ENCODE measurements at regions not wholly inside any gene's neighbourhood (a gene's known extent, or its start where the extent isn't known, plus 50 kb on each side); places are given as distances from the start of the nearest gene placed in this dataset.
"Not testable (repeated sequence)": the region's sequence is repeated elsewhere in the genome, so short reads cannot be mapped to it uniquely, and the experiment has no call there.

DNA sequence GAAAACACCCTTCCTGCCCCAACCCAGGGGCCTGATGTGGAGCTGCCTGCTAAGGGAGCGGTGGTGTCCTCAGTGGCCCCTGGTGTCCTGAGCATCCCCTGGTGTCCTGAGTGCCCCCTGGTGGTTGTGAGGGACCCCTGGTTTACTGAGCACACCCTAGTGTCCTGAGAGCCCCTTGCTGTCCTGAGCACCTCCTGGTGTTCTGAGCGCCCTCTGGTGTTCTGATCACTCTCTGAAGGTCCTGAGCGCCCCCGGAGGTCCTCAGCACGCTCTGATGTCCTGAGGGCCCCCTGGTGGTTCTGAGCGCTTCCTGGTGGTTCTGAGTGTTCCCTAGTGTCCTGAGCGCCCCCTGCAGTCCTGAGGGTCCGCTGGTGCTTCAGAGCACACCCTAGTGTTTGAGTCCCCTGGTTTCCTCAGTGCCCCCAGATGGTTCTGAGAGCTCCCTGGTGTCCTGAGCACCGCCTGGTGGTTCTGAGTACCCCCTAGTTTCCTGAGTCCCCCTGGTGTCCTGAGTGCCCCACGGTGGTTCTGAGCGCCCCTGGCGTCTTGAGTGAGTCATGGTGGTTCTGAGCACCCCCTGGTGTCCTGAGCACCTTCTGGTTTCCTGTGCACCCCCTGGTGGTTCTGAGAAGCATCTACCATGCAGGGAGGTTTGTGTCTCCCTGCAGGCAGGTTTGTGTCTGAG lies 1004.2 kb downstream of the TMEM121 start:
- DNase-seq, result no peak

DNA sequence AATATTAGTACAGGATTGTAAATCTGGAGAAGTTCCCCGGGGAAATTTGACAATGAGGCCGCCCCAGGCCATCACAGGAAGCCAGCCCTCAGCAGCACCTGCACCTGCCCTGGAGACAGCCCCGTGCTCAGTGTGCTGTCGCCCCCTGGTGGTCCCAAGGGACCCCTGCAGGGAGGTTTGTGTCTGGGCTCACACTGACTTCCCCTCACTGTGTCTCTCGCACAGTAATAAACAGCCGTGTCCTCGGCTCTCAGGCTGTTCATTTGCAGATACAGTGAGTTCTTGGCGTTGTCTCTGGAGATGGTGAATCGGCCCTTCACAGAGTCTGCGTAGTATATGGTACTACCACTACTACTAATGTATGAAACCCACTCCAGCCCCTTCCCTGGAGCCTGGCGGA lies 1011.2 kb downstream of the TMEM121 start:
- DNase-seq, result not testable (repeated sequence)

DNA sequence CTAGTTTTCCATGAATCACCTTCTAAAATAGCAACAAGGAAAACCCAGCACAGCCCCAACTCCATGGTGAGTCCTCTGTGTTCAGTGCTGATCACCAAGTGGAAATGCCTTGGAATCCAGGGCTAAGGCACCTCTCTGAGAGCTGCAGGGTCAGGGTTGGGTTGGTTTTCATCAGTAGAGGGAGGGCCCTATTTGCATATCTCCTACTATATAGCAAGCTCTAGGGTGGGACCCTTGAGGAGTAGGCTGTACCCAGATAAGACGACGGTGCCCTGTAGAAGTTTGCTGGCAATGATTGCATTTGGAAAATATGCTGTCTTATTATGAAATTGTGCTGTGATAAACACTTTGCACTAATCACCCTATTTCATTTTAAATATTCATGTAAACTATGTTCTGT lies 1011.8 kb downstream of the TMEM121 start:
- no peak for DNase-seq

DNA sequence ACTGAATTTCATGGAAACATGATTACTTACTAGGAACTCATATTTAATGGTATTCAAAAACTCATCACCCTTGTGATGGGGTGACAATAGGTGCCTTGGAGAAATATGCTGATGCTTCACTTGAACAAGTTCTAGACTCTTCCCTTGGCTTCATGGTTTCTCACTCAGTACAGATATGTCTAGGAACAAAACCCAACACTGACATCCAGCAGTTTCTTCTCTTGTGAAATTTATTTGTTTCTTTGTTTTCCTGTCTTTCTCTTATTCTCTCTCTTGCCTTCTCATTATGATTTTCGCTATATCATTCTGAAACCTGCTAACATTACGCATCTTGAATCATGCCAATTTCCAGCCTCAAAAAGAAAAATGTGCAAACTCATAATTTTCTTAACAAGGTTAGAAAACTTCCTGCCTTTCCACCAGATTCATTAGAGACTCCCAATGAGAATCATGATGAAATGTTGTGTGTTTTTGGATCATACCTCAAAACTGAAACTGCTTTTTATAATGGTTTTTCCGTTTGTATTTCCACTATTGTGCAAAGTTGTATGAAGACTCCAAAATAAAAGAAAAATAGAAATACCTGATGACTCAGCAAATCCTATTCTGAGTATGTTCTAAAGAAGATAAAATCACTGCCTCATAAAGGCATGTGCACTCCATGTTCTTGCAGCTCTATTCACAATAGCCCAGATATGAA lies 1021.5 kb downstream of the TMEM121 start:
- no peak for DNase-seq

DNA sequence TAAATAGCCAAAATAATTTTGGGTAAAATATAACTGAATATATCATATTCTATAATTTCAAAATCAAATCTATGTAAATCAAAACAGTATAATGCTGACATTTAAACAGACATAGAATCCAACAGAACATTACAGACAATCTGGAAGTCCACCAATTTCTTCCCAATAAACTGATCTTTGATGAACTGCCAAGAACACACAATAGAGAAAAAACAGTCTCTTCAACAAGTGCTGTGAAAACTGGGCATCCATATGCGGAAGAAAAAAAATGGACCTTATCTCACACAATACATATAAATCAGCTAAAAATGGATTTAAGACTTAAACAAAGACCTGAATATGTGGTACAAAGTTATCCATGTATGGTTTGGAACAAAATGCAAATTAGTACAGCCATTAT lies 1022.7 kb downstream of the TMEM121 start:
- DNase-seq, result no peak

DNA sequence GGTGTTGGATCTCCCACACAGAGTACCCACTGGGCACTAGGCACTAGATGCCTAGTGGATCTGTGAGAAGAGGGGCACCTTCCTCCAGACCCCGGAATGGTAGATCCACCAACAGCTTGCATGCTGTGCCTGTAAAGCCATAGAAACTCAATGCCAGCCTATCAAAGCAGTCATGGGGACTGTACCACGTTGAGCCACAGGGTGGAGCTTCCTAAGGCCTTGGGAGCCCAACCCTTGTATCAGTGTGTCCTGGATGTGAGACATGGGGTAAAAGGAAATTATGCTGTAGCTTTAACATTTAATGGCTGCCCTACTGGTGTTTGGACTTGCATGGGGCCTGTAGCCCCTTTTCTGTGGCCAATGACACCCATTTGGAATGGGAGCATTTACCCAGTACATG lies 1024.9 kb downstream of the TMEM121 start:
- no peak for DNase-seq

DNA sequence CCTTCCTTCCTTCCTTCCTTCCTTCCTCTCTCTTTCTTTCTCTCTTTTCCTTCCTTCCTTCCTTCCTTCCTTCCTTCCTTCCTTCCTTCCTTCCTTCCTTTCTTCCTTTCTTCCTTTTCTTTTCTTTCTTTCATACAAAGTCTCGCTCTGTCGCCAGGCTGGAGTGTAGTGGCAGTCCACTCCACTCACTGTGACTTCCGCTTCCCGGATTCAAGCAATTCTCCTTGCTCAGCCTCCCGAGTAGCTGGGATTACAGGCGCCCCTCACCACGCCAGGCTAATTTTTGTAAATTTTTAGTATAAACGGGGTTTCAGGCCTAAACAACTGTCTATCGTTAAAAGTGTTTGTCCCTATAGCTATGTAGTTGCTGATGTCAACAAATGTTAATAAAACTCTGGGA lies 1029.8 kb downstream of the TMEM121 start:
- DNase-seq, result not testable (repeated sequence)

DNA sequence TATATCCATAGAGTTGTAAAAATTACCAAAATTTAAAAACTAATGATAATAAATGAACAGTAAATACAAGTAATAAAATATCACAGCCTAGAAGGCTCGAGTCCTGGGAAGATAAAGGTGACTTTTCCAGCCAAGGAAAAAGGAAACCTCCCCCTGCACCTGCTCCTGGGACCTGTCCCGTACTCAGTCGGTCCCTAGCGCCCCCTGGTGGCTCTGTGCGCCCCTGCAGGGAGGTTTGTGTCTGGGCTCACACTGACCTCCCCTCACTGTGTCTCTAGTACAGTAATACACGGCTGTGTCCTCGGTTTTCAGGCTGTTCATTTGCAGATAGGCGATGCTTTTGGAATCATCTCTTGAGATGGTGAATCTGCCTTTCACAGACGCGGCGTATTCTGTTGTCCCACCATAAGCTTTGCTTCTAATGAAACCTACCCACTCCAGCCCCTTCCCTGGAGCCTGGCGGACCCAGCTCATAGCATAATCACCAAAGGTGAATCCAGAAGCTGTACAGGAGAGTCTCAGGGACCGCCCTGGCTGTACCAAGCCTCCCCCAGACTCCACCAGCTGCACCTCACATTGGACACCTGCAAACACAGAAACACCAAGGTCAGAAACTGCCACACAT lies 1030.4 kb downstream of the TMEM121 start:
- peak; percentile 11 for DNase-seq

DNA sequence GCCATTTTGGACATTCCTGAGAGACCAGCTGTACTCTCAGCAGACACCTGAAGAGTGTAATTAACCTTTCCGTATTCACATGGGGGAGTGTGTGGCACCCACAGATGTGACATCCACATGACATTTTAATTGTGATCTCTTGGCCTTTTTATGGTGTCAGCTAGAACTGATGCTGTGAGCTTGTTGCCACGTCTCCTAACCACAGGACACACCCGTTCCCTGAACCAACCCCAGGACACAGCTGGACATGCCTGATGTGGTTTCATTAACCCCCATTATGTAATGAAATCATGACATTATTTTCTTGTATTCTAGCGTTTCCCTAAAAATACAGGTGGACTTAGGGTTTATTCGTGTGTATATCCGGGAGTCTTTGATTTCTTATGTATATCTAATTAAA lies 1036.1 kb downstream of the TMEM121 start:
- DNase-seq, result no peak

DNA sequence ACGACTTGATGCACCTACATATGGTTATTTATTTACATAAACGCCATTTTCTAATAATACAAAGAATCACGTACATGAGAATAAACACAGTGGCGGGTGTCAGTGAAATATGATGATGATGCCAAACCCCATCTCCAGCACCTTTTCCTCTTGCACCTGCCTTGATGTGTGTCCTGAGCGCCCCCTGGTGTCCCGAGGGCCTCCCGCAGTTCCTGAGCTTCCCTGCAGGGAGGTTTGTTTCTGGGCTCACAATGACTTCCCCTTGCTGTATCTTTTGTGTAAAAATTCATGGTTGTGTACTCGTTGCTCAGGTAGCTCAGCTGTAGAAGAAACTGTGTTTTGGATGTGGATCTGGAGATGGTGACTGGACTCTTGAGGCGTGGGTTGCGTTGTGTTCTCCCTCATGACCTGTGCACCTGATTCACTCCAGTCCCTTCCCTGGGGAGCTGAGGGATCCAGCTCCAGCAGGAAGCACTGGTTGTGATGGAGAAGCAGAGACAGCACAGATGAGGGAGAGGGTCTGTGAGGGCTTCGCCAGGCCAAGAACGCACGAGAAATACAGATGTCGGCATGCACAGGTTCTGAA lies 1037.8 kb downstream of the TMEM121 start:
- DNase-seq, result peak; percentile 7

DNA sequence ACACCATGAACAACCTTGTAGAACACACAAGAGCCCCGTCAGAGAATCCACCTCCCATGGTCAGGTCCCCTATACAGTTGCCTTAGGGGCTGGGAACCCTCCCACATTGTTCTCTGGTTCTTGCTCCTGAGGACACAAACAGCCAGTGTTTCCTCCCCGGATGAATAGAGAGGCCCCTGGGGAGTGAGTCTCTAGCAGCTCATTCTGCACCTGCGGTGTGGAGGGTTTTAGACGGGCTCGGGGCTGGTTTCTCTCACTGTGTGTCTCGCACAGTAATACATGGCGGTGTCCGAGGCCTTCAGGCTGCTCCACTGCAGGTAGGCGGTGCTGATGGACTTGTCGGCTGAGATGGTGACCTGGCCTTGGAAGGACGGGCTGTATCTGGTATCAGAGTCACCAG lies 1052.1 kb downstream of the TMEM121 start:
- no peak for DNase-seq

DNA sequence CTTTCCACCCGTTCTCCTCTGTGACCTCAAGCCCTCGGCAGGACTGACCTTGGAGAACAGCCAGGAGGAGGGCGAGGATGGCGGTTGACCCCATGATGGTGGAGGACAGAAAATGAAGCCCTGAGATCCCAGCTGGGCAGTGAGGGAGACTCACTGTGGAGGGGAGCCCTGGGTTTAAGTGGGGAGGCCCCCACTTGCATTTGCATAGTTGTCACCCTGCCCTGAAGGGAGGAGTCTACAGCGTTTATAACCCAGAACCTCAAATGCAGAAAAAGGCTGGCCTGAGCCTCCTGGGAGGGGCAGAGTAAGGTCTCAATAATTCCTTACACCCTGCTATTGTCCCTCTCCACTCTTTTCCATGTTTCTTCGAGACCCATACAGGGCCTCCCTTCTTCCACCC lies 1052.7 kb downstream of the TMEM121 start:
- no peak for DNase-seq

DNA sequence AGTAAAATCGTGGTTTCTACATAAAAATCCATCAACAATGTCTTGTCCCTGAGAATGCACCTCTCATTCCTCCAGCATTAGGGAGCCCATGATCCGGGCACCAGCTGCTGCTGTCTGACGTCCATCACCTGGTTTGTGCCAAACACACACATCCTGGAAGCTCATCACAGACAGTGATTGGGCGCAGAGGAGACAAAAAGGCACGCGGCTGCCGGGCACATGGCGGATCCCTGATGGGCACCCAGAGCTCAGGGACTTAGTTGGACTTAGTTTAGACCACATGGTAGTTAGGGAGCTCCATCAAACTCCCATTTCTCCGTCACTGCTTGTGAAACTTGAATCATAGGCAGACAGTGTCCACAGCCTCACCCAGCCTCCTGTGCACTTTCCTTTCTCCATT lies 1059.3 kb downstream of the TMEM121 start:
- DNase-seq, result no peak

DNA sequence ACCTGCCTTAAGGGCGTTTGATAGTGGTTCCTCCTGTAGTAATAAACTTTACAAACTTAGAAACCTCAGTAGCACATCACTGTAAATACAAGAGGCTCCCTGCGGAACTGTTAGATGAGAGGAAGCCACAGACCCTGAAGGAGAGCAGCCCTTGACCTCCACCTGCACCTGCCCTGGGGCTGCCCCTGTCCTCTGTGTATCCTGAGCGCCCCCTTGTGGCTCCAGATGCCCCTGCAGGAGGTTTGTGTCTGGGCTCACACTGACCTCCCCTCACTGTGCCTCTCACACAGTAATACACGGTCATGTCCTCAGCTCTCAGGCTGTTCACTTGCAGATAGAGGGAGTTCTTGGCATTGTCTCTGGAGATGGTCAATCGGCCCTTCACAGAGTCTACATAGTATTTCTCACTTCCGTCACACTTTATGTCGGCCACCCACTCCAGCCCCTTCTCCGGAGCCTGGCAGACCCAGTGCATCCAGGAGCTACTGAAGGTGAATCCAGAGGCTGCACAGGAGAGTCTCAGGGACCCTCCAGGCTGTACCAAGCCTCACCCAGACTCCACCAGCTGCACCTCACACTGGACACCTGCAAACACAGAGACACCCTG lies 1059.8 kb downstream of the TMEM121 start:
- peak; percentile 61 for DNase-seq

DNA sequence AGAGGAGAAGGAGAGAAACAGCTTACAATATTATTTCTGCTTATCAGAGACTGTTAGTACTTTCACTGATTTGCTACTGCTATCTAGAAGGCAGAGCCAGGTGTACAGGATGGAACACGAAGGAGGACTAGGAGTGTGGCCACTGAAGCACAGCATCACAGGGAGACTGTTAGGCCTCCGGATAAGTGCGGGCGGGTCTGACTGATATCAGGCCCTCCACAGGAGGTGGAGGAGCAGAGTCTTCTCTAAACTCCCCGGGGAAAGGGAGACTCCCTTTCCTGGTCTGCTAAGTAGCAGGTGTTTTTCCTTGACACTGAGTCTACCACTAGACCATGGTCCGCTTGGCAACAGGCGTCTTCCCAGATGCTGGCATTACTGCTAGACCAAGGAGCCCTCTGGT lies 1065.2 kb downstream of the TMEM121 start:
- not testable (repeated sequence) for DNase-seq

DNA sequence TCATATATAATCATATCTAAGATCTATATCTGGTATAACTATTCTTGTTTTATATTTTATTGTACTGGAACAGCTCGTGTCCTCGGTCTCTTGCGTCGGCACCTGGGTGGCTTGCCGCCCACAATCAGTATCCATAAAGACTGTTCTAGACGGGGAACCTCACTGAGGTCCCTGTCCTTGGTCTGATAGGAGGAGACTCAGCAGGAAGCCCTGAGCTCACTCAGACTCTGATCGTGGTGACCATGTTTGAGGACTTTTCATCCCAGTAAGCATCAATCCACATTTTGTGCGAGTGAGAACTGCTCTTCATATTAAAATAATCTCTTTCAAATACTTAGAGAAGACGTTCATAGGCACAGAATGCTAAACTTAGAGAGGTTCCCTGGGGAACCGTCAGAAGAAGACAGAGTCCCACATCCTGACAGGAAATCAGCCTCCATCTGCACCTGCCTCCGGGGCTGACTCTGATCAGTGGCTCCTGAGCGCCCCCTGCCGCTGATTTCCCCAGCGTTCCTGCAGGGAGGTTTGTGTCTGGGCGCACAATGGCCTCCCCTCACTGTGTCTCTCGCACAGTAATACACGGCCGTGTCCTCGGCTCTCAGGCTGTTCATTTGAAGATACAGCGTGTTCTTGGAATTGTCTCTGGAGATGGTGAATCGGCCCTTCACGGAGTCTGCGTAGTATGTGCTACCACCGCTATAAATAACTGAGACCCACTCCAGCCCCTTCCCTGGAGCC lies 1065.9 kb downstream of the TMEM121 start:
- not testable (repeated sequence) for DNase-seq

DNA sequence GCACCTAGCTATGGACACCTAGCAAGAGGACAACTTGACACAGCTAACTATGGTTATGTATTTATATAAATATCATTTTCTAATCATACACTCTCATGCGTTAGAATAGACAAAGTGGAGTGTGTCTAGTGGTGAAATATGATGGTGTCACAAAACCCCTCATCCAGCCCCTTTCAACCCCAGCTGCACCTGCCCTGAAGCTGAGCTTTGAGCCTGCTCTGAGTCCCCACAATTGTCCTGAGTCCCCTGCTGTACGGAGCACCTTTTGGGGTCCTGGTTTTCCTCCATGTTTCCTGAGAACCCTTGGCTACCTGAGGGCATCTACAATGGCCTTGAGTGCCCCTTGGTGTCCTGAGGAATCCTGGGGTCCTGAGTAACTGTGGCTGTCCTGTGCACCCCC lies 1072.8 kb downstream of the TMEM121 start:
- no peak for DNase-seq

DNA sequence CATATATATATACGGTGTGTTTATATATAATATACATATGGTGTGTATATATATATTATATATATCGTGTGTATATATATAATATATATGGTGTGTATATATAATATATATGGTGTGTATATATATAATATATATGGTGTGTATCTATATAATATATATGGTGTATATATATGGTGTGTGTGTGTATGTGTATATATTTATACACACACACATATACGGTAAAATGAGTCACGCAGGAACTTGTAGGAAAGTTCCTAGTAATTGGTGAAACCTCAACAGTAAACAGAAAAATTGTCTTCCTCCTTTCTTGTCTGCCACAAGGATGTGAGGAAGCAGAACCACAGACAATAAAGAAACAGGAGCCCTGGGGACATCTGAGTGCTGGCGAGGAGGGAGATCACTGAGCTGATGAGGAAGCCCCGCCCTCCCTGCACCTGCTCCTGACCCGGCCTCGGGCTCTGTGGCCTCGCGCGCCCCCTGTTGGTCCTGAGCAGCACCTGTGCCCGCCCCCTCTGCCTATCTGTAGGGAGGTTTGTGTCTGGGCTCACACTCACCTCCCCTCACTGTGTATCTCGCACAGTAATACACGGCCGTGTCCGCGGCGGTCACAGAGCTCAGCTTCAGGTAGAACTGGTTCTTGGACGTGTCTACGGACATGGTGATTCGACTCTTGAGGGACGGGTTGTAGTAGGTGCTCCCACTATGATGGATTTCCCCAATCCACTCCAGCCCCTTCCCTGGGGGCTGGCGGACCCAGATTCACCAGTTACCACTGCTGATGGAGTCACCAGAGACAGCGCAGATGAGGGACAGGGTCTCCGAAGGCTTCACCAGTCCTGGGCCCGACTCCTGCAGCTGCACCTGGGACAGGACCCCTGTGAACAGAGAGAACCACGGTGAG lies 1079.4 kb downstream of the TMEM121 start:
- no peak for DNase-seq

DNA sequence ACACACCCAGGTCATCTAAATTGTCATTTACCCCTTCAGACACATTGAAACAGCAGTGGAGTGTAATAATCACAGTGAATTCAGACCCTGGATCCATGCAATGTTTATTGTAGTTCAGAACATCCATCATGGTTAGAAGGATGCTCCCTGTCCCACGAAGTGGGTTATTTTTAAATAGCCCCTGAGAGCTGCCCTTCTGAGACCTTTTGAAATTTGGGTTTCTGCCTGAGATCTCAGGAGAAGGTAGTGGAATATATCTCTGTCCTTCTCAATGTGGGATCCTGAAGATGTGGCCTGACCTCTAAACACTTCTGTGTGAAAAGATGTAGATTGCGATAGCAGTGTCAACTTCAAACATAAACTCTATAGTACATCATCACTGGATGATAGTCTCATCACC lies 1080.6 kb downstream of the TMEM121 start:
- no peak for DNase-seq

DNA sequence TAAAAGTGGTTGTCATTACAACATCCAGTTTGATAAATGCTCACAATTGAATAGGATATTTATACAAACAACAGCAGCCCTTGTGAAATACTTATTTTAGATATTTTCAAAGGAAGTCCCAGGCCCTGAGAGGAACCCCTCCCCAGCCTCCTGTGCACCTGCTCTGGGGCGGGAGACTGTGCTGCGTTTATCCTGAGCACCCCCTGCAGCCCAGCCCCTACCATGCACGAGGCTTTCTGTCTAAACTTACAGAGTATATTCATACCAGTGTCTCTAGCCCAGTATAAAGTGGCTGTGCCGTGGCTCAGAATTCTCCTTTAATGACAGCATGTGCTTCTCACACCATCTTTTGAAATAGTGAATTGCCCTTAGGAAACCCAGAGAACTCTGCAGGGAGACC lies 1084.3 kb downstream of the TMEM121 start:
- peak; percentile 82 for DNase-seq

DNA sequence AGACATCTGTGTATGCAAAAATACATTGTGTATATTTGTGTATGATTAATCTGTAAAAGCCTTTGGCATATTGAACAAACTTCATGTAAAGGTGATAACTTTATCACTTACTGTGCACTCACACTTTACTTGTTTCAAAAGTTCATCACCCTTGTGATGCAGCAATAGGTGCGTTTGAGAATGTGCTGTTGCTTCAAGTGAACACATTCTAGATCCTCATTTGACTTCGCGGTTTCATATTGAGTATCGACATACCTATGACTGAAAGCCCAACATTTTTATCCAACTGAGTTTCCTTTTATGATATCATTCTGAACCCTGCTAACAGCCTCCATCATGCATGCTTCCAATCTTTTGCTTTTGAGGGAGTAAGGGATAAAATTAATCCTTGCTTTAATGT lies 1086.9 kb downstream of the TMEM121 start:
- no peak for DNase-seq

DNA sequence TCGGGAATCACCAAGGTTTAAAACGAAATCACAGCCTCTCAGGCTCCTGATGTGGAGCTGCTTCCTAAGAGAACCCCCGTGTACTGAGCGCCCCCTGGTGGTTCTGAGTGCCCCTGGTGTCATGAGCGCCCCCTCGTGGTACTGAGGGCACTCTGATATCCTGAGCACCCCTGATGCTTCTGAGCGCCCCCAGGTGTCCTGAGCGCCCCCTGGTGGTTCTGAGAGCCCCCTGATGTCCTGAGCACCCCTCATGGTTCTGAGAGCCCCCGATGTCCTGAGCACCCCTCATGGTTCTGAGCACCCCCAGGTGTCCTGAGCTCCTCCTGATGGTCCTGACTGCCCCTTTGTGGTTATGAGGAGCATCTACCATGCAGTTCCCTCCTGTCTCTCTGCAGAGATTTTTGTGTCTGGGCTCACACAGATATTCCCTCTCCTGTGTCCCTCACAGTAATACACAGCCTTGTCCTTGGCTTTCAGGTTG lies 1092.1 kb downstream of the TMEM121 start:
- not testable (repeated sequence) for DNase-seq

Measured in NCI-H510A treated with DMSO at 0.1 percent for 48 hours (cell line).